HCT116 (cell line): ENCODE measurements at regions not wholly inside any gene's neighbourhood (a gene's known extent, or its start where the extent isn't known, plus 50 kb on each side); places are given as distances from the start of the nearest gene placed in this dataset.

ENCODE experiments used
- ATAC-seq: fragments of 200-7000 bp; cut with Tn5 transposase; 2 replicates; pipeline ENCODE4 v1.9.1; 2020; ENCODE audit warnings: mild to moderate bottlenecking, moderate library complexity
- BruUV-seq: library from RNA; stranded (reverse); fragments of 400-500 nt; replicated peaks from 2 replicates; lab custom pipeline; 2021; lab: Mats Ljungman, UMichigan
- CTCF ChIA-PET: fragments of 300-600 bp; sonication (Branson Sonifier 250); formaldehyde crosslinking; loops from one replicate; lab custom pipeline; 2021; ENCODE audit warnings: antibody characterized with exemption; lab: Charles Lee
- POLR2A ChIA-PET: fragments of 300-600, 350-600 bp; sonication (Branson Sonifier 250); formaldehyde crosslinking; loops from one replicate; lab custom pipeline; 2021; ENCODE audit warnings: antibody characterized with exemption; lab: Charles Lee
- RAD21 ChIA-PET, 2 experiments: fragments of 300-600 bp; sonication (Branson Sonifier 250); formaldehyde crosslinking; loops; one replicate each; lab custom pipeline; 2023; ENCODE audit warnings: low total read pairs in 2 of 2; ENCODE audit not compliant: uncharacterized antibody in 2 of 2, unreplicated experiment in 2 of 2, low non-redundant PET in 1 of 2; lab: Charles Lee
- DNase-seq: peaks from one replicate; pipeline ENCODE4 v3.0.0-alpha.2; 2010; ENCODE audit warnings: low read depth, low spot score
- H2AFZ ChIP-seq: fragments of 200-600 bp; shearing (Covaris generic), sonication (generic); 2 replicates; pipeline ENCODE4 v1.6.1; 2017; ENCODE audit warnings: low read depth, mixed run types, mixed read lengths, antibody characterized with exemption, low read length; ENCODE audit not compliant: poor library complexity, severe bottlenecking
- H3K27ac ChIP-seq: 2 replicates; pipeline ENCODE4 v1.5.1; 2012; ENCODE audit warnings: low read depth, low read length
- H3K27me3 ChIP-seq: fragments of 200-600 bp; sonication (generic); 2 replicates; pipeline ENCODE4 v1.6.1; 2016; ENCODE audit warnings: mixed run types, low read length, mixed read lengths; ENCODE audit not compliant: insufficient read depth
- H3K36me3 ChIP-seq, 2 experiments: fragments of 200-500 bp in 1 of 2; fragments of 200-600 bp in 1 of 2; sonication (Bioruptor generic) in 1 of 2; sonication (generic) in 1 of 2; 2 replicates each; pipeline versions ENCODE4 v1.5.1 to v1.6.1; 2014 to 2016; ENCODE audit warnings: low read length in 2 of 2, inconsistent platforms in 1 of 2, mixed read lengths in 1 of 2, mixed run types in 1 of 2; ENCODE audit not compliant: insufficient read depth in 2 of 2, control insufficient read depth in 1 of 2
- H3K4me1 ChIP-seq, 2 experiments: fragments of 200-600 bp in 1 of 2; sonication (generic) in 1 of 2; 2 replicates each; pipeline versions ENCODE4 v1.5.1 to v1.6.1; 2012 to 2017; ENCODE audit warnings: low read length in 2 of 2, inconsistent platforms in 1 of 2, mild to moderate bottlenecking in 1 of 2, mixed read lengths in 1 of 2, mixed run types in 1 of 2, moderate library complexity in 1 of 2; ENCODE audit not compliant: insufficient read depth in 2 of 2, control insufficient read depth in 1 of 2
- H3K4me2 ChIP-seq: fragments of 200-600 bp; sonication (generic); 2 replicates; pipeline ENCODE4 v1.6.1; 2017; ENCODE audit warnings: mixed run types, low read length, mixed read lengths
- H3K4me3 ChIP-seq, 2 experiments: fragments of 200-600 bp in 1 of 2; sonication (generic) in 1 of 2; replicated peaks in 1 of 2; 2 replicates each; pipeline ENCODE4 v1.5.1; 2011 to 2016; ENCODE audit warnings: low read length in 2 of 2, control low read depth in 1 of 2, low read depth in 1 of 2, mild to moderate bottlenecking in 1 of 2, mixed read lengths in 1 of 2, mixed run types in 1 of 2
- H3K79me2 ChIP-seq: fragments of 200-600 bp; sonication (generic); 2 replicates; pipeline ENCODE4 v1.6.1; 2017; ENCODE audit warnings: mild to moderate bottlenecking, mixed run types, low read length, moderate library complexity, mixed read lengths; ENCODE audit not compliant: insufficient read depth
- H3K9ac ChIP-seq: fragments of 200-600 bp; sonication (generic); 2 replicates; pipeline ENCODE4 v1.6.1; 2016; ENCODE audit warnings: low read length, mixed read lengths
- H3K9me2 ChIP-seq: fragments of 200-600 bp; sonication (generic), shearing (Covaris generic); 2 replicates; pipeline ENCODE4 v1.6.1; 2017; ENCODE audit warnings: mixed run types, mild to moderate bottlenecking, moderate library complexity; ENCODE audit not compliant: insufficient read depth
- H3K9me3 ChIP-seq, 2 experiments: fragments of 200-500 bp in 1 of 2; fragments of 200-600 bp in 1 of 2; sonication (Bioruptor generic) in 1 of 2; sonication (generic) in 1 of 2; 2 replicates each; pipeline ENCODE4 v1.6.1; 2014 to 2017; ENCODE audit warnings: low read length in 2 of 2, mixed read lengths in 2 of 2, inconsistent platforms in 1 of 2, low read depth in 1 of 2, mild to moderate bottlenecking in 1 of 2, mixed run types in 1 of 2, moderate library complexity in 1 of 2; ENCODE audit not compliant: control insufficient read depth in 1 of 2, insufficient read depth in 1 of 2
- H4K20me1 ChIP-seq: fragments of 200-600 bp; sonication (generic), shearing (Covaris generic); 2 replicates; pipeline ENCODE4 v1.6.1; 2017; ENCODE audit warnings: mixed run types, mild to moderate bottlenecking, moderate library complexity; ENCODE audit not compliant: insufficient read depth
- CBX3 ChIP-seq: IDR thresholded peaks from 2 replicates; pipeline ENCODE4 v1.6.1; 2012; ENCODE audit warnings: low read depth
- ELF1 ChIP-seq: IDR thresholded peaks from 2 replicates; pipeline ENCODE4 v1.6.1; 2012; ENCODE audit warnings: low read depth, borderline replicate concordance
- EZH2 ChIP-seq: fragments of 200-600 bp; sonication (generic); IDR thresholded peaks from 2 replicates; pipeline ENCODE4 v1.6.1; 2017; ENCODE audit warnings: antibody characterized with exemption, mixed run types
- EZH2phosphoT487 ChIP-seq: fragments of 200-600 bp; IDR thresholded peaks from 2 replicates; pipeline ENCODE4 v1.6.1; 2018; ENCODE audit warnings: antibody characterized with exemption, borderline replicate concordance
- MAX ChIP-seq: IDR thresholded peaks from 2 replicates; pipeline ENCODE4 v1.6.1; 2012
- POLR2A ChIP-seq: IDR thresholded peaks from 2 replicates; pipeline ENCODE4 v1.7.0; 2011; ENCODE audit warnings: borderline replicate concordance; ENCODE audit not compliant: insufficient read depth, insufficient read length; ENCODE audit errors: extremely low read depth
- REST ChIP-seq: IDR thresholded peaks from 2 replicates; pipeline ENCODE4 v1.6.1; 2012; ENCODE audit warnings: low read depth
- SIN3A ChIP-seq: IDR thresholded peaks from 2 replicates; pipeline ENCODE4 v1.6.1; 2012; ENCODE audit warnings: low read depth
- SP1 ChIP-seq: IDR thresholded peaks from 2 replicates; pipeline ENCODE4 v1.6.1; 2012; ENCODE audit warnings: low read depth
- SRF ChIP-seq: IDR thresholded peaks from 2 replicates; pipeline ENCODE4 v1.6.1; 2012; ENCODE audit warnings: low read depth
- YY1 ChIP-seq: IDR thresholded peaks from 2 replicates; pipeline ENCODE4 v1.6.1; 2011; ENCODE audit warnings: low read length, low read depth, moderate library complexity, mild to moderate bottlenecking; ENCODE audit not compliant: insufficient replicate concordance; ENCODE audit errors: extremely low read depth
- ZNF274 ChIP-seq: fragments of 200-500 bp; sonication (Bioruptor generic); IDR thresholded peaks from 2 replicates; pipeline ENCODE4 v1.6.1; 2014; ENCODE audit warnings: mild to moderate bottlenecking, low read depth, low read length, inconsistent platforms
- intact Hi-C: fragments of 100-400 bp; cut with micrococcal nuclease; formaldehyde crosslinking; loops from 2 replicates; pipeline ENCODE4 v1.10.0; 2022
- TF ChIP-seq, protein P1 (sequence below): IDR thresholded peaks from 2 replicates; pipeline ENCODE4 v1.6.1; 2012
- TF ChIP-seq, protein P2 (sequence below): IDR thresholded peaks from 2 replicates; pipeline ENCODE4 v1.6.1; 2011; ENCODE audit warnings: mild to moderate bottlenecking, low read length, moderate library complexity; ENCODE audit not compliant: insufficient replicate concordance; ENCODE audit errors: extremely low read depth
- TF ChIP-seq, protein P3 (sequence below), 3 experiments: fragments of 200-600 bp in 1 of 3; sonication (generic) in 1 of 3; IDR thresholded peaks in 2 of 3; conservative IDR thresholded peaks in 1 of 3; 2 replicates each; pipeline ENCODE4 v1.5.1; 2012 to 2017; ENCODE audit warnings: low read depth in 2 of 3, low read length in 2 of 3, antibody characterized with exemption in 1 of 3, borderline replicate concordance in 1 of 3, control low read depth in 1 of 3, mild to moderate bottlenecking in 1 of 3, mixed read lengths in 1 of 3, mixed run types in 1 of 3, moderate library complexity in 1 of 3; ENCODE audit not compliant: insufficient read depth in 1 of 3

DNA sequence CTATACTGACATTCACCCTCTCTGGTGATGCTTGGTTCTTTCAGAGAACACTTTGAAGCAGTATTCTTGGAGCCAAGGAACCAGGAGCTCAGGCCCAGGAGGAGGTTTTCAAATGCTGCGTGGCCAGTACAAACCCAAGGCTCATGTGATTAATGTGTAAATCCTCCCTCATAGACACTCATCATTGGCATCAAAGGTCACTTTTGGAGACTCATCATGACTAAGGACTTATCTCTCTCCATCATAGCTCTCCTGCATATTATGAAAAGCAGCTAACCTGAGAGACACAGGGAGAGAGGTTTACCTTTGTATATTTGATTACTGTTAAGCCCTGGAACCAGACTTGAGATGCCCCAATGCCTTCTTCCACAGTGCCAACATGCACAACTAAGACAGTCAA is 115.3 kb upstream of the SRD5A2 start:
- H3K4me2 ChIP-seq: no peak overlapping the region
- POLR2A ChIA-PET: no interaction called here
- intact Hi-C loops: loop anchor here (10.0 kb wide), 1 partner anchor 139 kb away; no protein-coding TSS in a partner anchor
- no peak for TF ChIP-seq SIN3A
- TF ChIP-seq SP1: no peak
- TF ChIP-seq CBX3: no peak
- TF ChIP-seq, protein P1, sequence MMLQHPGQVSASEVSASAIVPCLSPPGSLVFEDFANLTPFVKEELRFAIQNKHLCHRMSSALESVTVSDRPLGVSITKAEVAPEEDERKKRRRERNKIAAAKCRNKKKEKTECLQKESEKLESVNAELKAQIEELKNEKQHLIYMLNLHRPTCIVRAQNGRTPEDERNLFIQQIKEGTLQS: no peak
- TF ChIP-seq POLR2A: no peak
- TF ChIP-seq EZH2phosphoT487: no peak
- TF ChIP-seq REST: no peak
- no peak for TF ChIP-seq ELF1
- TF ChIP-seq, protein P2, sequence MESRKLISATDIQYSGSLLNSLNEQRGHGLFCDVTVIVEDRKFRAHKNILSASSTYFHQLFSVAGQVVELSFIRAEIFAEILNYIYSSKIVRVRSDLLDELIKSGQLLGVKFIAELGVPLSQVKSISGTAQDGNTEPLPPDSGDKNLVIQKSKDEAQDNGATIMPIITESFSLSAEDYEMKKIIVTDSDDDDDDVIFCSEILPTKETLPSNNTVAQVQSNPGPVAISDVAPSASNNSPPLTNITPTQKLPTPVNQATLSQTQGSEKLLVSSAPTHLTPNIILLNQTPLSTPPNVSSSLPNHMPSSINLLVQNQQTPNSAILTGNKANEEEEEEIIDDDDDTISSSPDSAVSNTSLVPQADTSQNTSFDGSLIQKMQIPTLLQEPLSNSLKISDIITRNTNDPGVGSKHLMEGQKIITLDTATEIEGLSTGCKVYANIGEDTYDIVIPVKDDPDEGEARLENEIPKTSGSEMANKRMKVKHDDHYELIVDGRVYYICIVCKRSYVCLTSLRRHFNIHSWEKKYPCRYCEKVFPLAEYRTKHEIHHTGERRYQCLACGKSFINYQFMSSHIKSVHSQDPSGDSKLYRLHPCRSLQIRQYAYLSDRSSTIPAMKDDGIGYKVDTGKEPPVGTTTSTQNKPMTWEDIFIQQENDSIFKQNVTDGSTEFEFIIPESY: no peak
- no peak for TF ChIP-seq MAX
- TF ChIP-seq ZNF274: no peak
- no peak for TF ChIP-seq SRF
- no peak for TF ChIP-seq EZH2
- TF ChIP-seq, protein P3, sequence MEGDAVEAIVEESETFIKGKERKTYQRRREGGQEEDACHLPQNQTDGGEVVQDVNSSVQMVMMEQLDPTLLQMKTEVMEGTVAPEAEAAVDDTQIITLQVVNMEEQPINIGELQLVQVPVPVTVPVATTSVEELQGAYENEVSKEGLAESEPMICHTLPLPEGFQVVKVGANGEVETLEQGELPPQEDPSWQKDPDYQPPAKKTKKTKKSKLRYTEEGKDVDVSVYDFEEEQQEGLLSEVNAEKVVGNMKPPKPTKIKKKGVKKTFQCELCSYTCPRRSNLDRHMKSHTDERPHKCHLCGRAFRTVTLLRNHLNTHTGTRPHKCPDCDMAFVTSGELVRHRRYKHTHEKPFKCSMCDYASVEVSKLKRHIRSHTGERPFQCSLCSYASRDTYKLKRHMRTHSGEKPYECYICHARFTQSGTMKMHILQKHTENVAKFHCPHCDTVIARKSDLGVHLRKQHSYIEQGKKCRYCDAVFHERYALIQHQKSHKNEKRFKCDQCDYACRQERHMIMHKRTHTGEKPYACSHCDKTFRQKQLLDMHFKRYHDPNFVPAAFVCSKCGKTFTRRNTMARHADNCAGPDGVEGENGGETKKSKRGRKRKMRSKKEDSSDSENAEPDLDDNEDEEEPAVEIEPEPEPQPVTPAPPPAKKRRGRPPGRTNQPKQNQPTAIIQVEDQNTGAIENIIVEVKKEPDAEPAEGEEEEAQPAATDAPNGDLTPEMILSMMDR (IDR thresholded peaks at IDR 0.05 in 2 of 3, conservative IDR thresholded peaks at IDR 0.05 in 1 of 3; ENCODE audit: borderline replicate concordance in 1 of 3, insufficient read depth in 1 of 3, low read depth in 2 of 3, low read length in 2 of 3): no peak
- no peak for TF ChIP-seq YY1
- TF ChIP-seq, all 23 proteins: peak for 0
- Histone ChIP-seq H3K9me3 (peaks cover 3 to 19% of the 10 kb centered on the region in 2 experiments; a peak in 1 of 4 replicates), H3K4me3 (no peak overlapping the region), H3K9me2 (no peaks in the 10 kb centered on the region), H3K4me1 (no peaks in the 10 kb centered on the region), H3K9ac (no peak overlapping the region), H3K36me3 (no peaks in the 10 kb centered on the region), H2AFZ (no peak overlapping the region), H4K20me1 (no peaks in the 10 kb centered on the region), H3K27me3 (no peaks in the 10 kb centered on the region), H3K27ac (no peak overlapping the region), H3K79me2 (no peaks in the 10 kb centered on the region)
- ChIA-PET RAD21 (no interaction called here), CTCF (no interaction called here)
- DNase-seq: no peak
- no TSS peak for BruUV-seq
- no peak for ATAC-seq
